NCI-H82 treated with DMSO at 0.1 percent for 48 hours (cell line): ENCODE measurements at regions not wholly inside any gene's neighbourhood (a gene's known extent, or its start where the extent isn't known, plus 50 kb on each side); places are given as distances from the start of the nearest gene placed in this dataset.
"Not testable (repeated sequence)": the region's sequence is repeated elsewhere in the genome, so short reads cannot be mapped to it uniquely, and the experiment has no call there.

Experiments
- DNase-seq: peaks from one replicate; lab custom pipeline; 2025; ENCODE audit not compliant: unreplicated experiment; lab: John Stamatoyannopoulos, UW

GRCh38 chr6:135604035-135604860 lies 106.7 kb upstream of the AHI1 start:
- no peak for DNase-seq

- no peak for DNase-seq
Observed at GRCh38 chr6:135605278-135605790, 107.8 kb upstream of the AHI1 start.

GRCh38 chr6:135606392-135606791 lies 108.9 kb upstream of the AHI1 start:
- no peak for DNase-seq

- DNase-seq = no peak
Observed at GRCh38 chr6:135608031-135608430, 110.5 kb upstream of the AHI1 start.

GRCh38 chr6:135610192-135610591 lies 112.7 kb upstream of the AHI1 start:
- not testable (repeated sequence) for DNase-seq

GRCh38 chr6:135616655-135617054 lies 119.1 kb upstream of the AHI1 start:
- DNase-seq = no peak

- no peak for DNase-seq
Observed at GRCh38 chr6:135617222-135617621, 119.7 kb upstream of the AHI1 start.

- no peak for DNase-seq
Observed at GRCh38 chr6:135622081-135622480, 124.5 kb upstream of the AHI1 start.

GRCh38 chr6:135623979-135624378 lies 126.4 kb upstream of the AHI1 start:
- DNase-seq = no peak

- no peak for DNase-seq
Observed at GRCh38 chr6:135624402-135625295, 127.1 kb upstream of the AHI1 start.

- not testable (repeated sequence) for DNase-seq
Observed at GRCh38 chr6:135626001-135626400, 128.5 kb upstream of the AHI1 start.

GRCh38 chr6:135627092-135627715 lies 129.7 kb upstream of the AHI1 start:
- DNase-seq = no peak

- no peak for DNase-seq
Observed at GRCh38 chr6:135630789-135631376, 133.3 kb upstream of the AHI1 start.

- DNase-seq = no peak
Observed at GRCh38 chr6:135631821-135632220, 134.3 kb upstream of the AHI1 start.

- DNase-seq = no peak
Observed at GRCh38 chr6:135633573-135633972, 136.0 kb upstream of the AHI1 start.

GRCh38 chr6:135637701-135638100 lies 140.2 kb upstream of the AHI1 start:
- no peak for DNase-seq

GRCh38 chr6:135638108-135638507 lies 140.6 kb upstream of the AHI1 start:
- DNase-seq = no peak

GRCh38 chr6:135640048-135640447 lies 142.5 kb upstream of the AHI1 start:
- no peak for DNase-seq

GRCh38 chr6:135640449-135641111 lies 143.0 kb upstream of the AHI1 start:
- DNase-seq = no peak

GRCh38 chr6:135642912-135643311 lies 145.4 kb upstream of the AHI1 start:
- no peak for DNase-seq
